Right ventricle myocardium inferior (tissue), 1 donor: ENCODE measurements at regions not wholly inside any gene's neighbourhood (a gene's known extent, or its start where the extent isn't known, plus 50 kb on each side); places are given as distances from the start of the nearest gene placed in this dataset.
"Not testable (repeated sequence)": the region's sequence is repeated elsewhere in the genome, so short reads cannot be mapped to it uniquely, and the experiment has no call there.

Experiments
- ATAC-seq: fragments of 200-7000 bp; cut with Tn5 transposase; one replicate; pipeline ENCODE4 v1.9.1; 2020; ENCODE audit warnings: mild to moderate bottlenecking, moderate library complexity
- DNase-seq: peaks from one replicate; pipeline ENCODE4 v3.0.0; 2021; ENCODE audit errors: missing footprints
- intact Hi-C: fragments of 100-400 bp; cut with DNase I; formaldehyde crosslinking; loops from one replicate; pipeline ENCODE4 v1.11.0; 2022
- donor health status: DM: no; HTN: yes; CAD: no; lungs with severe emphysema.

DNA sequence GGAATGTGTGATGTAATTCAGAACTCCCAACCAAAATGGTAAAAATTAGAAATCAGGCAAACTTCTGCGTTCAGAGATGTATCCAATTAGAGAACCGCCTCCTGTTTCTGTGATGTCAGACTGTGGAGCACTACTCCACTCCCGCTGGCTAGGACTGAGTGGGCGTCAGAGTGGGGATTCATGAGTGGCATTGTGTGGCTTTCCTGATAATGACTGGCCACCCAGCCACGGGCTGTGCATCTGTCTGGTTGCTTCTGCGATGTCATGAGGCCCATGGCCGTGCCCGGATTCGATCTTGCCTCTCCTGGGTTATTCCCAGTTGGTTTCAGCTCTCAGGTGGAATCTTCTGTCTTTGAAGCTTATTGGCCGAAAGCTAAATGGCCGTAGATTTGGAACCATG lies 87.1 kb upstream of the KCNA1 start:
- intact Hi-C loops: no loop called here
- ATAC-seq (no peak), DNase-seq (no peak)

DNA sequence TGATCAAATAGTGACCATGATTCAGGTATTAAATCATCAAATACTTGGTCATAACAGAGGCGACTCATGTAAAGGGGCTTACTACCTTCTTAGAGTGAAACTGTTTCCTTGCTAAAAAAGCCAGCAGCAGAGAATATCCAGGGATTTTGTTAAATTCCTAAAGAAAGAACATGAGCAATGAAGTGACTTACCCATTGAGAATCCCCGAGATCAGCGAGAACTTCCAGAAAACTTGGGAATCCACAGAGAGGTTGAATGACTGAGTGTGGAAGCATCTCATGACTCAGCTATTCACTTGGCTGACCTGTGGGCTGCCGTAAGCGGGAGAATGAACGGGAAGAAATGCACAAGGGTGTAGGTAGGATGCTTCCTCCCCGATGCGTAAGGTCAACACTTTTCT lies 85.3 kb upstream of the KCNA1 start:
- intact Hi-C loops: no loop called here
- DNase-seq: no peak
- ATAC-seq: no peak

DNA sequence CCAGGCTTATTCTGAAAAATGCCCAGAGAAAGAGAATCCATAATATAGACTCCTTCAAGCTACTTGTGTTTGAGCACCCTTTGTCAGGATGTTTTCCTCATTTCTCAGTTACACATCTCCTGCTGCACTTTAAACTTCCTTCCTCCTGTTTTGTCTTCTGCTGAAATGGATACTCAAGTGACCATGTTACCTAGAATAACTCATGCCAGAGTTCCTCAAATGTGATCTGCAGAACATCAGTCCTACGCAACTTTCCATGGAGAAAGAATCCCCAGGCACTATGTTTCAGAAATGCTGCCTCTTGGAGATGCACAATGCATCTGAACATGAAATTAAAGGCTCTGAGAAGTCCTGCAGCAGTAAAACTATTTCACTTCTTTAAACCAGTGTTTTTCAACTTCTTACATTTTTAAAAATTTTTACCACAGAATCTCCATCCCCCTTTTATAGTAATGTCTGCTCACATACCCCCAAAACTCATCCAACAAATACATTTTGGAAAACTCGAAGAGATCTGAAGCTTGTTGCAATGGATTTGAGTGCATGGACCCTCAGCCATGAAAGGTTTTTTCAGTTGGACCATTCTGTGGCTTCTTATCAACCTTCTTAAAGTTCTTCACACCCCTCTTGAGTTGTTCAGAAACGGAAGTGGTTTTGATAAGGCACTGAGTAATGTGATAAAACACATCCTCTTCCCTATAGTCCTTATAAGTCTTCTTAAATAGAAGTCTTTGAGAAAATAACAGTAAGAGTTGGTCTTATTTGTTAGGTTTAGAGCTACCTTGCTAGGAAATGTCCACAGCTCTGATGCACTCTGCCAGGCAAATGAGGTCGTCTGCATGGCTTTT lies 84.5 kb upstream of the KCNA1 start:
- ATAC-seq: no peak
- DNase-seq: no peak
- intact Hi-C loops: no loop called here

DNA sequence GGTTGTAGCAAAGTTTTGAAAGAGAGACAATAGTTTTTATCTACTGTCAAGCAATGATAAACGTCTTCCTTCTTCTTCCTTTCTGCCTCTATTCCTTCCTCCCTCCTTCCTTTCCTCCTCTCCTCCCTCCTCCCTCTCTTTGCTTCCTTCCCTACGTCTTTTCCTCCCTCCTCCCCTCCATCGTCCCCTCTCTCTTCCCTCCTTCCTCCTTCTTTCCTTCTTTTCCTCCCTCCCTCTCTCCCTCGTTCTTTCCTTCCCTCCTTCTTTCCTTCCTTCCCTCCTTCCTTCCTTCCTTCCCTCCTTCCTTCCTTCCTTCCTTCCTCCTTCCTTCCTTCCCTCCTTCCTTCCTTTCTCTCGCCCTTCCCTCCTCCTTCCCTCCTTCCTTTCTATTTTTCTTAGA lies 82.8 kb upstream of the KCNA1 start:
- DNase-seq (no peak), ATAC-seq (no peak)
- intact Hi-C loops: no loop called here

DNA sequence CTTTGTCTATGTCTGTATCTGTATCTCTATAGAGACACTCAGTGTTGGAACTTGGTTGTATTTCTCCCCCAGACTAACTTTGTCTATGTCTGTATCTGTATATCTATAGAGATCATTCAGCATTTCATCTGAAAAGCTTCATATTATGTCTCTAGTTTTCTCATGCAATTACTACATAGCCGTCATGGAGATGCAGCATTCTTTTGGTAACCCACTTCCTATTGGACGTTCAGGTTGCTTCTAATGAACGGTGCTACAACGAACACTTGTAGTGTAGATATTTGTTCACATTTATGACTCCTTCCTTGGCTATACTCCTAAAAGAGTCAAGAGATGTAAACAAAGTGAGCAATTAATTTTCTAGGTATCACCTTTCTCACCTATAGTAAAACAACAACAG lies 81.5 kb upstream of the KCNA1 start:
- intact Hi-C loops: no loop called here
- DNase-seq (no peak), ATAC-seq (no peak)

DNA sequence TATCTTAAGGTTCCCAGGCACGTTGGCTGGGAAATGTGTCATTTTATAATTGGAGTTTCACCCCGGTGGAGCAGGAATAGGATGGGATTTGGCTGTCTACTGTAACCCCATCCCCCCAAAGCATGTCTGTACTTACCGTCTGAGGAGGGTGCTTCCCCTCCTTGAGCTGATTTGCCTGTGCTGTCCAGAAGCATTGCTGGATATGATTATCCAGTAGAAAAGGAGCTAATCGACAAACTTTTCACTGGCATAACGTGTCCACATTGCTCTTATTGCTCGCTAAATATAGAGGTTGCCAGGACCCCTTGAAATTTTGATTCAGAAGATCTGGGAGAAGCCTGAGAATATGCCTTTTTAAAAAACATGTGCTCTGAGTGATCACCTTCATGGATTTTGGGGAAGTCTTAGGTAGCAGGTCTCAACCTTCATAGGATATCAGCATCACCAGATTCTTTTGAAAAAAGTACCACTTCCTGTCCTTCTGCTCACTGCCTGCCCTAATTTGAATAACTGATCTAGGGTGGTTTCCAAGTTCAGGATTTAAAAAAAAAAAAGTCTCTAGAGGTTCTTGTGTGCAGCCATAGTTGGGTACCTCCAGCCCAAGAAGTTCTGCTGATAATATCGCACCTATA lies 80.4 kb upstream of the KCNA1 start:
- DNase-seq (no peak), ATAC-seq (no peak)
- intact Hi-C loops: no loop called here

DNA sequence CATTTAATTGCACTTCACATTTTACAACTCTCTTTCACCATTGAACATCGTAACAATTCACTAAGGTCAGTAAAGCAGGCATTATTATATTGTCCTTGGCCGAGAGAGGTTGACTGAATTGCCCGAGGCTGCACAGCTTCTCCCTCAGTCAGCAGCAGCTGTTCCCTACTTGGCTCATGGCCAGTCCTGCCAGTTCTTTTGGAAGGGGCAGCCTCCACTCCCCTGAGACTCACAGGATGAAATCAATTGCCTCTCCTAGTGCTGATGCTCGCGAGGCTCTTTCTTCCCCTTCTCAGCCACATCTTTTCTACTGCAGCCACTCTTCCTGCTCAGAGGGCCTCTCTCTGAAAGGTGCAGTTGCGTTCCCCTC lies 79.9 kb upstream of the KCNA1 start:
- ATAC-seq (no peak), DNase-seq (no peak)
- intact Hi-C loops: no loop called here

DNA sequence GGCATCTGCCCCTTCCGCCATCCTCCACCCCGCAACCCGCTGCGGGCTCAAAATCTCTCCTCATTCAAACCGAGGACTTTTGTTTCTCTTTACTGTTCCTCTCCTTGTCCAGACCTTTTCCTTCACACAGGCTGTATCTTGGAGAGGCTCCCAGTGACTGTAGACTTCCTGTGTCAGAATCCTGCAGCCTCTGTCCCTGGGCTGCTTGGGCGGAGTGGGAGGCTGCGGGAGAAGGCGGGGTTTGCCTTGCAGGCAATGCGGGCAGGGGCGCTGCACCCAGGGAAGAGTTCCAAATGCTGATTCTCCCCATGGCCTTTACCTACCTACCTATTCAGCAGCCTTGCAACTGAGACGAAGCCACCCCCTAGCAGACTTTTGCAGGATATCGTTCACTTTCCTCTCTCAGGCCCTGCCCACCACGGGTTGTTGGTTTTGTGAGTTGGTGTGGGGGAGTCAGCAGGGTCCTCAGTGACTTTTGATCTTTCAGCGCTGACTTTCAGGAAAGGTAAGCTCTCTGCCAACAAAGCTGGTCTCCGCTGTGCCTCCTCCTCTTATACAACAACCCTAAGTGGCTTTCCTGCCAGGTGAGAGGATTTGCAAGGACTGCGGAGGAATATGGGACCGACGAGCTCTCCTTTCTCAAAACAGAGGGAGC lies 79.0 kb upstream of the KCNA1 start:
- intact Hi-C loops: no loop called here
- DNase-seq: no peak
- no peak for ATAC-seq

DNA sequence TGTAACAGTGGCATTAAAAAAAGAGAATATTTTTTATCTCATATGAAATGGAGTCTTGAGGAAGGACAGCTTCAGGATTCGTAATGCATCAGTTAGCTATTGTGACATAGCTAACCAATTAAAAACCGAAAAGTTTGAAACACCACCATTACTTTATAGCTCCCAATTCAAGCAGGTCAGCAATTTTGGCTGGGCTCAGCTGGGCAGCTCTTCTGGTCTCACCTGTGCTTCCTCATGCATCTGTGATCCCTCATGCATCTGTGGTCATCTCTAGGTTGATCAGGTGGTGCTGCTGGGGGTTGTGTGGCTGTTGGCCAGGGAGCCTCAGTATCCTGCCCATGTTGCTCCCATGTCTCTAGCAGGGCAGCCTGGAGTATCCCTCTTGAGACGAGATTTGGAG lies 76.7 kb upstream of the KCNA1 start:
- no peak for ATAC-seq

DNA sequence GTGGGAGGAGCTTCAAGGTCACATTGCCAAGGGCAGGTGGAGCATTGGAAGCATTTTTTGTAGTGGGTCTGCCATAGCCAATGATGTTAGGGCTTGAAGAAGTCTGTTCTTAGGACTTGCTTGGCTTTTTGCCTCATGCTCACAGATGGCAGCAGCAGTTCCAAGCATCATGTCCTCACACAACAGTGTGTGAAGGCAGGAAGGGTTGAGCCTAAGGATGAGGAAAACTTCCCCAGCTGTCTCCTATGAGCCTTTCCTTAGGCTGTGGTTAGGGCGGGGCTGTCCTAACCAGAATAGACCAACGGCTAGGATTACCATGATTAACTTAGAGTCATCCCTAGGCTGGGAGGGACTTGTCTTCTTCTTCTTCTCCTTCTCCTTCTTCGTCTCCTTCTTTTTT lies 76.2 kb upstream of the KCNA1 start:
- intact Hi-C loops: no loop called here
- DNase-seq (no peak), ATAC-seq (no peak)

More for the DNA sequence above, 76.7 kb upstream of the KCNA1 start:
- intact Hi-C loops: no loop called here
- no peak for DNase-seq

DNA sequence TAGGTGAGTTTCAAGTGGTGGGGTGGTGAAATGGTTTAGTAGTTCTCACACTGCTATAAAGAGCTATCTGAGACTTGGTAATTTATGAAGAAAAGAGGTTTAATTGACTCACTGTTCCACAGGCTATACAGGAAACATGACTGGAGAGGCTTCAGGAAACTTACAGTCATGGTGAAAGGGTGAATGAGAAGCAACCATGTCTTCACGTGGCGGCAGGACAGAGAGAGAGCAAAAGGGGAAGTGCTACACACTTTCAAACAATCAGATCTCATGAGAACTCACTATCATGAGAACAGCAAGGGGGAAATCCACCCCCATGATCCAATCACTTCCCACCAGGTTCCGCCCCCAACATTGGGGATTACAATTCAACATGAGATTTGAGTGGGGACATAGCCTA lies 67.3 kb upstream of the KCNA1 start:
- DNase-seq, intact Hi-C loops, ATAC-seq: not testable (repeated sequence)

DNA sequence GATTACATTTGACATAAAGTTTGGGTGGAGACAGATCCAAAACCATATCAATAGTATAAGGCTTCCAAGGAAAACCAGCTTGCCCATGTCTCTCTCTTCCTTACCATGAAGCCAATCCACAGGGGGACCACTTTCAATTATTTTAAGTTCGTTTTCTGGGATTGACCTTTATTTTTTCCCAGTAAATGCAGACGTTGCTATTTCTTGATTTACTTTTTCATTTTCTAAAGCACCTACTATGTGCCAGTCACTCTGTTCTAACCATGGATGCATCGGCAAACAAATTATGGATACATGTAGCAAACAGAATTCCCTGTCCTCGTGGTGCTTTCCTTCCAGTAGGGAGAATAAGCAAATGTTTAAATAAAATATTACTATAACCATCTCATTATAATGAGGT lies 65.8 kb upstream of the KCNA1 start:
- no peak for ATAC-seq

DNA sequence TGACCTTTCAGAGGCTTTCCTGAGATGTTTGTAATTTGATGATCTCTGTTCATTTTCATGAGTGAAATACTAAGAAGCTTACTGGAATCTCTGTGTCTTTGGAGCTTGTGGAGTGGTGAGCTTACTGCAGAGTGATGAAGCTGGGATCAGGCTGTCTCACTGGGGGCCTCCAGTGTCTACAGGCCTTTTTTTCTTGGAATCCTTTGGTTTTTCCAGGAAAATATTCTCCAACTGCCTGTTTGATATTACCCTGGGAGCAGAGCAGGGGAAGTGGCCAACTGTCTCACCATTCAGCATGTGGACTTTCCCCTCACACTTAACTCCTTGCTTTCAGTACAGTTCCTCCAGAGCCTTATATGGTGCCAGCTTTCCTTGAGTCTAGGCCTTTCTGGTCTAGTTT lies 62.0 kb upstream of the KCNA1 start:
- intact Hi-C loops: no loop called here
- DNase-seq (no peak), ATAC-seq (no peak)

More for the DNA sequence above, 65.8 kb upstream of the KCNA1 start:
- no peak for DNase-seq
- intact Hi-C loops: no loop called here

DNA sequence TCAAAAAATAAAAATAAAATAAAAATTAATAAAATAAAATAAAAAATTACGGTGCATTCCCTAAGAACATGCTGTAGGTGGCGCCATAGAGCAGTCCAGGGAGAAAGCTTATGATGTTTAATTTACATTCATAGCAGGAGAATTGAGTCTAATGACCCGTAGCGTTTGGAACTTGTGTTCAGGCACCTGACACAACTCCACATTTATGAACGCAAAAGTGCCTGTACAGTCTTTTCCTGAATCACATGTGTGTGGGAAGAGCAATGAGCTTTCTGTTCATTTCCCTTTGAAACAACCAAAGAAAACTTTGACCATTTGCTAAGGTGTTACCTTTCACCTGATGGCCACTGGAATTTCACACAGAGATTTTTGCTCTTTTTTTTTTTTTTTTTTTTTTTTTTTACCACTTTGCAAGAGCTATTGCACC lies 60.6 kb upstream of the KCNA1 start:
- intact Hi-C loops: no loop called here
- ATAC-seq (no peak), DNase-seq (no peak)

DNA sequence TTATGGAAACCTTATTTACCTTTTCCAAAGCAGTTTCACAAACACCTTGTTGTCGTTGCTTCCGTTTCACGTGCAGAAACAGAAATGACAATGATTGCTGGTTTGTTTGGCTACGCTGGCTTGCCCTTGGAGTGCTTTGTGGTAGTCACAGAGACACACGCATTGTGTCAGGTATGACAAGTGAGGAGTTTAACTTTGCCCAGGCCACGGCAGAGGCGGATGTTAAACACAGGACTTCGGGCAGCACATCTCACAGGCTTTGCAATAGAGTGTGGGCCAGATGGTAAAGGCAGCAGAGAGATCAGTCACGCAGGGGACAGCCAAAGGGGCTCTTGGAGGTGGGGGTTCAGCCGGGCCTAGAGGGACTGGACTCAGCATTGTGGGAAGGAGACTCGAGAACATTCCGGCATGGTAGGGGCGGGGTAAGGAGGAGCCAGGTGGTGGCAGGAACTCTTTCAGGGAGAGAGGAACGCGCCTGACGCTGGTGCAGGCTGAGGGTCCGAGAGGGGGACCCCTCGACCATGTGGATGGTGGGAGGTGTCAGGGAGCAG lies 59.8 kb upstream of the KCNA1 start:
- ATAC-seq: no peak
- intact Hi-C loops: no loop called here
- DNase-seq: no peak

DNA sequence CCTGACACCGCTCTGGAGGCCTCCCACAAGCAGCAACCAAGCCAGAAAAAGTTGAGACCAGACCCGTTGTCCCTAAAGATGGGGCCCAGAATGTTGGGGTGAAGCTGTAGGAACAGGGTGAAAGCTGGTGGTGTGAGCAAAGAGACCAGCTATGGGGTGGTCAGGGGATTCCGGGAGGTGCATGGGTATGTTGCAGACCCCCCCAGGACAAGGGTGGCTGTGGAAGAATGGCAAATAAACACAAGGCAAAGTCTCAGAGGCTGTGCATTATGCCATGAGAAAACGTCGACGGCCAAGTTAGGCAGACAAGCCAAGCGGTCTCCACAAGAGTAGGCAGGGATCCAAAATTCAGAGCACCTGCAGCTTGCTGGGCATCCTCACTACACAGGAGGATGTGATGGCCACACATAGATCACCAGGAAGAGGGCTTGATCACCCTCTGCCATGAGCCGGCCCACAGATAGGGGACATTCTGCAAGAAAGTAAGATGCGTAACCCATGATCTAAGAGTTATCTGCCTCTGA lies 58.8 kb upstream of the KCNA1 start:
- ATAC-seq: no peak
- intact Hi-C loops: no loop called here
- DNase-seq: no peak

DNA sequence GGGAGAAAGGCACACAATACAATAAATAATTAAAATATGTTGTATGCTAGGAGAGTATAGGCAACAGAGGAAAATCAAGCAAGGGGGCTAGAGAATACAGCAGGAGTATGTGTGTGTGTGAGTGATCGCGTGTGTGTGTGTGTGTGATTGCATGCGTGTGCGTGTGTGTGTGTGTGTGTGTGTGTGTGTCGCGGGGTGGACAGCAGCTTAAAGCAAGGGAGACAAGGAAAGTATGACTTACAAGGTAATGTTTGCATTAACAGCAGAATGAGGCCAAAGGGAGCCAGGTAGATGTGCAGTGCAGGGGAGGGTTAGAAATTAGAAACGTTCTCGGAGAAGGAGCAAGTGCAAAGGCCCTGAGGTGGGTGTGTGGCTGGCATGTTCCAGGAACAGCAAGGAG lies 57.4 kb upstream of the KCNA1 start:
- intact Hi-C loops: no loop called here
- no peak for ATAC-seq

DNA sequence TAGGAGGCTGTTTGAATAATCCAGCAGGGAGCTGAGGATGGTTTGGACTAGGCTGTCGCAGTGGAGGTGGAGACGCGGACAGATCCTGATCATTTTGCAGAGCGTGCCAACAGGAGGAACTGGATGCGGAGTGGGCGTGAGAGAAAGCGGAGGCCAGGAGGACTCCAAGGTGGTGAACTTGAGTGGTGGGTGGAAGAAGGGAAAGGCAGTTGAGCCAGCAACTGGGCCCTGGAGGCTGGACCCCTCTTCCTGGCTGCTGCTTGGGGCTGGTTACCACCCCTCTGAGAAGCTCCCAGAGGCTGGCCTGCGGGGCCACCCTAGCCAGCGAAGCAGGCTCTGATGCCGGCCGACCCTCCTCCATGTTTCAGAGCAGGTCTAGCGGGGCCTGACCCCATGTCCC lies 56.8 kb upstream of the KCNA1 start:
- DNase-seq (no peak), ATAC-seq (no peak)
- intact Hi-C loops: no loop called here

More for the DNA sequence above, 57.4 kb upstream of the KCNA1 start:
- DNase-seq: no peak

DNA sequence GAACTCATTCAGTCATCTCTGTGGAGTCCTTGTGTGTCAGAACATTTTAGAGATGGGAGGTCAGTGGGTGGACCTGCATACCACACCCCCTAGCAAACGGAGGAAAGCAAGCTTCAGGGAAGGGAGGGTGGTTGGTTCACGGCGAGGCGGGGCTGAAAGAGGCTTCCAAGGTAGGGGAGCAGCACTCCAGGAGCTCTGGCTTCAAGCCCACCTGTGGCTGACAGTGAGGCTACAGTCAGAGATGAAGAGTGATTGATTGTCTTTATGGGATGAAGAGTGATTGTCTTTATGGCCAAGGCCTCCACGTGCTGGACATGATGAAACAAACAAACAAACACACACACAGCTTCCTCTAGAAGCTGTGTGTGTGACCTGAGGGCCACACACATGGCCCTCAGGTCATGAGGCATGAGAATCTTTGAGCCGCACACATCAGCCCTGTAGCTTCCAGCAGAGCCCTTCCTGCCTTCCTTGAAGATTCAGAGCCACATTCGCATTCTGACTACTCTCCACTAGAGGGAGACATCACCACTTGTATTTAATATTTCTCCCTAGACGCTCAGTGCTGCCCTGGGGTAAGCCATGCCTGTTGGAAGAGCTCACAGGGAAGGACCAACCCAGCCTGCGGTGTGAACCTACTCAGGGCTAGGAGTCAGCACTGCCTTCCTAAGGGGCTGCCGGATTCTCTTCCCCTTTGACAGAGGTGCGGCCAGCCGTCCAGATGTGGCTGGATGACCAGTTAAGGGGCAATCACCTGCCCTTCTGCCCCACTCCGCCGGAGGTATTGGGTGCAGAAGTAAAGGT lies 54.4 kb upstream of the KCNA1 start:
- DNase-seq: no peak

More for the DNA sequence above, 54.4 kb upstream of the KCNA1 start:
- intact Hi-C loops: loop anchor here (1.0 to 5.0 kb wide), 3 partner anchors 148 to 587 kb away; no protein-coding TSS in a partner anchor
- peak; percentile 60 for ATAC-seq
